Karpas-422 (cell line): ENCODE measurements at regions not wholly inside any gene's neighbourhood (a gene's known extent, or its start where the extent isn't known, plus 50 kb on each side); places are given as distances from the start of the nearest gene placed in this dataset.
"Not testable (repeated sequence)": the region's sequence is repeated elsewhere in the genome, so short reads cannot be mapped to it uniquely, and the experiment has no call there.

Source experiments
- DNase-seq: peaks from one replicate; pipeline ENCODE4 v3.0.0-alpha.2; 2015
- H2AFZ ChIP-seq: fragments of 200-600 bp; sonication (generic); 2 replicates; pipeline ENCODE4 v1.6.1; 2014; ENCODE audit warnings: antibody characterized with exemption, low read length, mixed read lengths
- H3K27ac ChIP-seq: fragments of 200-600 bp; sonication (generic); 2 replicates; pipeline ENCODE4 v1.5.1; 2014; ENCODE audit warnings: mild to moderate bottlenecking, low read length, moderate library complexity
- H3K27me3 ChIP-seq: fragments of 200-600 bp; sonication (generic); 2 replicates; pipeline ENCODE4 v1.6.1; 2014; ENCODE audit warnings: low read length, mixed read lengths
- H3K36me3 ChIP-seq: fragments of 200-600 bp; sonication (generic); 2 replicates; pipeline ENCODE4 v1.6.1; 2014; ENCODE audit warnings: low read length, mixed read lengths; ENCODE audit not compliant: insufficient read depth
- H3K4me1 ChIP-seq: fragments of 200-600 bp; sonication (generic); 2 replicates; pipeline ENCODE4 v1.6.1; 2014; ENCODE audit warnings: mild to moderate bottlenecking, low read length, mixed read lengths
- H3K4me2 ChIP-seq: fragments of 200-600 bp; sonication (generic); 2 replicates; pipeline ENCODE4 v1.6.1; 2014; ENCODE audit warnings: low read length, low read depth, mild to moderate bottlenecking; ENCODE audit not compliant: poor library complexity, severe bottlenecking
- H3K4me3 ChIP-seq: fragments of 200-600 bp; sonication (generic); 2 replicates; pipeline ENCODE4 v1.5.1; 2014; ENCODE audit warnings: mild to moderate bottlenecking, antibody characterized with exemption, low read length, mixed read lengths
- H3K79me2 ChIP-seq: fragments of 200-600 bp; sonication (generic); 2 replicates; pipeline ENCODE4 v1.6.1; 2014; ENCODE audit warnings: mild to moderate bottlenecking, low read length, mixed read lengths
- H3K9ac ChIP-seq: fragments of 200-600 bp; sonication (generic); 2 replicates; pipeline ENCODE4 v1.6.0; 2014; ENCODE audit warnings: low read length
- H3K9me2 ChIP-seq: fragments of 200-600 bp; sonication (generic), shearing (Covaris generic); replicated peaks from 2 replicates; pipeline ENCODE4 v1.6.0; 2014; ENCODE audit warnings: mild to moderate bottlenecking, low read length, moderate library complexity; ENCODE audit not compliant: insufficient read depth
- H3K9me3 ChIP-seq: fragments of 300-700, 200-600 bp; sonication (generic); 2 replicates; pipeline ENCODE4 v1.6.1; 2014; ENCODE audit warnings: low read length, mixed read lengths
- H4K20me1 ChIP-seq: fragments of 200-600 bp; sonication (generic); 2 replicates; pipeline ENCODE4 v1.6.1; 2014; ENCODE audit warnings: mild to moderate bottlenecking, antibody characterized with exemption, low read length, low read depth; ENCODE audit not compliant: insufficient read depth

- DNase-seq: no peak
Observed at GRCh38 chr16:73400951-73401350, 353.0 kb upstream of the ZFHX3 start.

GRCh38 chr16:73399997-73400396 is 352.1 kb upstream of the ZFHX3 start:
- Histone ChIP-seq H4K20me1 (no peaks in the 10 kb centered on the region), H3K27me3 (no peaks in the 10 kb centered on the region)

More at GRCh38 chr16:73400951-73401350, 353.0 kb upstream of the ZFHX3 start:
- no peak overlapping the region for H3K4me2 ChIP-seq
- H3K79me2 ChIP-seq: no peaks in the 10 kb centered on the region
- H3K27me3 ChIP-seq: no peaks in the 10 kb centered on the region
- H3K27ac ChIP-seq: no peak overlapping the region
- no peak overlapping the region for H3K4me3 ChIP-seq
- H3K4me1 ChIP-seq: peaks cover 3% of the 10 kb centered on the region; the same call in 1 of the 2 replicates
- no peak overlapping the region for H3K9ac ChIP-seq
- no peak overlapping the region for H2AFZ ChIP-seq
- H3K9me2 ChIP-seq: no peaks in the 10 kb centered on the region
- H3K9me3 ChIP-seq: no peaks in the 10 kb centered on the region
- H4K20me1 ChIP-seq: no peaks in the 10 kb centered on the region
- no peaks in the 10 kb centered on the region for H3K36me3 ChIP-seq

GRCh38 chr16:73399486-73399885 is 351.6 kb upstream of the ZFHX3 start:
- Histone ChIP-seq H3K36me3 (no peaks in the 10 kb centered on the region), H3K9ac (no peak overlapping the region)

More at GRCh38 chr16:73399997-73400396, 352.1 kb upstream of the ZFHX3 start:
- H3K79me2 ChIP-seq: no peaks in the 10 kb centered on the region
- no peak overlapping the region for H3K4me3 ChIP-seq
- H3K27ac ChIP-seq: no peak overlapping the region
- H3K36me3 ChIP-seq: no peaks in the 10 kb centered on the region
- no peak overlapping the region for H2AFZ ChIP-seq
- DNase-seq: no peak
- H3K4me2 ChIP-seq: no peak overlapping the region
- H3K9me2 ChIP-seq: no peaks in the 10 kb centered on the region
- H3K4me1 ChIP-seq: peaks cover 3% of the 10 kb centered on the region; the same call in 1 of the 2 replicates
- H3K9me3 ChIP-seq: no peaks in the 10 kb centered on the region
- H3K9ac ChIP-seq: no peak overlapping the region

GRCh38 chr16:73398604-73399003 is 350.7 kb upstream of the ZFHX3 start:
- H3K4me1 ChIP-seq, H3K9me3 ChIP-seq, H3K9ac ChIP-seq, H3K27ac ChIP-seq, H3K9me2 ChIP-seq, H3K36me3 ChIP-seq, DNase-seq, H3K79me2 ChIP-seq, H4K20me1 ChIP-seq, H3K4me3 ChIP-seq, H3K27me3 ChIP-seq, H3K4me2 ChIP-seq, H2AFZ ChIP-seq: not testable (repeated sequence)

More at GRCh38 chr16:73399486-73399885, 351.6 kb upstream of the ZFHX3 start:
- H3K4me3 ChIP-seq: no peak overlapping the region
- H3K27me3 ChIP-seq: no peaks in the 10 kb centered on the region
- H4K20me1 ChIP-seq: no peaks in the 10 kb centered on the region
- peaks cover 3% of the 10 kb centered on the region; the same call in 1 of the 2 replicates for H3K4me1 ChIP-seq
- no peak overlapping the region for H2AFZ ChIP-seq
- no peak for DNase-seq
- no peaks in the 10 kb centered on the region for H3K79me2 ChIP-seq
- H3K9me3 ChIP-seq: no peaks in the 10 kb centered on the region
- no peak overlapping the region for H3K27ac ChIP-seq
- no peak overlapping the region for H3K4me2 ChIP-seq
- H3K9me2 ChIP-seq: no peaks in the 10 kb centered on the region

GRCh38 chr16:73396556-73396955 is 348.6 kb upstream of the ZFHX3 start:
- no peaks in the 10 kb centered on the region for H4K20me1 ChIP-seq
- H2AFZ ChIP-seq: no peak overlapping the region
- no peaks in the 10 kb centered on the region for H3K27me3 ChIP-seq
- H3K4me2 ChIP-seq: no peak overlapping the region
- no peaks in the 10 kb centered on the region for H3K9me2 ChIP-seq
- H3K9me3 ChIP-seq: no peaks in the 10 kb centered on the region
- no peak overlapping the region for H3K4me3 ChIP-seq
- H3K36me3 ChIP-seq: no peaks in the 10 kb centered on the region
- H3K27ac ChIP-seq: no peak overlapping the region
- peaks cover 3% of the 10 kb centered on the region; the same call in 1 of the 2 replicates for H3K4me1 ChIP-seq
- DNase-seq: no peak
- H3K79me2 ChIP-seq: no peaks in the 10 kb centered on the region
- H3K9ac ChIP-seq: no peak overlapping the region

GRCh38 chr16:73390936-73391335 is 343.0 kb upstream of the ZFHX3 start:
- H3K4me3 ChIP-seq: no peak overlapping the region
- H3K27ac ChIP-seq: no peak overlapping the region
- no peak overlapping the region for H3K9ac ChIP-seq
- H3K27me3 ChIP-seq: no peaks in the 10 kb centered on the region
- DNase-seq: no peak
- H3K4me2 ChIP-seq: no peak overlapping the region
- H3K9me2 ChIP-seq: no peaks in the 10 kb centered on the region
- H3K4me1 ChIP-seq: no peaks in the 10 kb centered on the region
- H2AFZ ChIP-seq: no peak overlapping the region
- no peaks in the 10 kb centered on the region for H3K9me3 ChIP-seq
- no peaks in the 10 kb centered on the region for H3K79me2 ChIP-seq
- H3K36me3 ChIP-seq: no peaks in the 10 kb centered on the region
- no peaks in the 10 kb centered on the region for H4K20me1 ChIP-seq

GRCh38 chr16:73390491-73390890 is 342.6 kb upstream of the ZFHX3 start:
- no peak for DNase-seq
- Histone ChIP-seq H3K36me3 (no peaks in the 10 kb centered on the region), H3K4me1 (no peaks in the 10 kb centered on the region), H3K9me2 (no peaks in the 10 kb centered on the region), H3K4me2 (no peak overlapping the region), H2AFZ (no peak overlapping the region), H3K27ac (no peak overlapping the region), H3K9me3 (no peaks in the 10 kb centered on the region), H3K27me3 (no peaks in the 10 kb centered on the region), H3K79me2 (no peaks in the 10 kb centered on the region), H3K4me3 (no peak overlapping the region), H4K20me1 (no peaks in the 10 kb centered on the region), H3K9ac (no peak overlapping the region)

GRCh38 chr16:73389085-73389484 is 341.2 kb upstream of the ZFHX3 start:
- Histone ChIP-seq H3K27me3 (no peaks in the 10 kb centered on the region), H3K9me3 (no peaks in the 10 kb centered on the region), H3K4me2 (no peak overlapping the region), H3K9ac (no peak overlapping the region), H4K20me1 (no peaks in the 10 kb centered on the region), H3K4me3 (no peak overlapping the region), H3K79me2 (no peaks in the 10 kb centered on the region), H3K27ac (no peak overlapping the region), H3K36me3 (no peaks in the 10 kb centered on the region), H2AFZ (no peak overlapping the region), H3K9me2 (no peaks in the 10 kb centered on the region), H3K4me1 (no peaks in the 10 kb centered on the region)
- DNase-seq: no peak

GRCh38 chr16:73387979-73388378 is 340.1 kb upstream of the ZFHX3 start:
- no peak overlapping the region for H3K4me2 ChIP-seq
- no peaks in the 10 kb centered on the region for H3K9me2 ChIP-seq
- no peaks in the 10 kb centered on the region for H3K36me3 ChIP-seq
- H3K4me3 ChIP-seq: no peak overlapping the region
- no peak for DNase-seq
- H3K27me3 ChIP-seq: no peaks in the 10 kb centered on the region
- H3K9ac ChIP-seq: no peak overlapping the region
- H4K20me1 ChIP-seq: no peaks in the 10 kb centered on the region
- H2AFZ ChIP-seq: no peak overlapping the region
- H3K79me2 ChIP-seq: no peaks in the 10 kb centered on the region
- H3K27ac ChIP-seq: no peak overlapping the region
- no peaks in the 10 kb centered on the region for H3K9me3 ChIP-seq
- H3K4me1 ChIP-seq: no peaks in the 10 kb centered on the region
